NCI-H2107 treated with DMSO at 0.1 percent for 48 hours (cell line): ENCODE measurements at regions not wholly inside any gene's neighbourhood (a gene's known extent, or its start where the extent isn't known, plus 50 kb on each side); places are given as distances from the start of the nearest gene placed in this dataset.

Source experiments
- DNase-seq: peaks from one replicate; lab custom pipeline; 2025; ENCODE audit not compliant: unreplicated experiment; lab: John Stamatoyannopoulos, UW

GRCh38 chr14:53692451-53692850 lies 264.2 kb downstream of the BMP4 start:
- no peak for DNase-seq

- no peak for DNase-seq
These were observed 273.4 kb downstream of the BMP4 start for GRCh38 chr14:53683229-53683628.

GRCh38 chr14:53672526-53672925 lies 284.1 kb downstream of the BMP4 start:
- DNase-seq: no peak

DNA sequence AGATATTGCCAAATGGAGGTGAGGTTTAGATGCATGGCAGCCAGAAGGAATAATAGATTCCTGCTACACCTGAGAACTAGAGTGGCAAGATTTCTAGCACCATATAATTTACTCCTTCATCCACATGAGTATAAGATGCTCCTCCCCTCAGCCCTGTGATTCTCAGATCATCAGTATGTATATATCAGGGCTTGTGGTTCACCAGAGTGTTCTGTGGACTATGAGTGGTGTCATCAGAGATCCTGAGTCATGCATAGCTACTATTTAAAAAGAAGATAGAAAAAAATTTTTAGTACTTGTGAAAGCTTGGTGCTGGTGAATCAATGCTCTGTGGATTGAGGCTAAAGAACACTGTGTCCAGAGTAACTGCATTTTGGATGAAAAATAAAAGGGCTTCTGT lies 285.9 kb downstream of the BMP4 start:
- no peak for DNase-seq

DNA sequence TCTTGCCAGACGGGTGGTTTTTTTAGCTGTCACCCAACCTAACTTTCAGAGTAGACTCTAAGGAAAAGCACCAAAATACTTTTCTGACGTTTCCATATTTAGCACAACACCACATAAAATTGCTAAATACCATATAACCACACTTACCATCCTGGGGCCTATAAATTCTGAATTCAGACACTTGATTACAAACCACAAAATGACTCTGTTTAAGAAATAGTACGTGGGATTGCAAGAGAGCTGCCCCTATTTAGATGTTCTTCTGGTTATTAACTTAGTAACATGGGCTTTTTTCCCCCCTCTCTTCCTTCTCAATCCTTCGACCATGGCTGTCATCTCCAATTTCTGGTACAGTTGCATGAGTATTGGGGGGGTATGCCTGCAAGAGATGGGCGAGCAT lies 287.7 kb downstream of the BMP4 start:
- no peak for DNase-seq

- no peak for DNase-seq
These were observed 292.9 kb downstream of the BMP4 start for GRCh38 chr14:53663709-53664108.

- no peak for DNase-seq
These were observed 301.4 kb downstream of the BMP4 start for GRCh38 chr14:53655080-53655785.

DNA sequence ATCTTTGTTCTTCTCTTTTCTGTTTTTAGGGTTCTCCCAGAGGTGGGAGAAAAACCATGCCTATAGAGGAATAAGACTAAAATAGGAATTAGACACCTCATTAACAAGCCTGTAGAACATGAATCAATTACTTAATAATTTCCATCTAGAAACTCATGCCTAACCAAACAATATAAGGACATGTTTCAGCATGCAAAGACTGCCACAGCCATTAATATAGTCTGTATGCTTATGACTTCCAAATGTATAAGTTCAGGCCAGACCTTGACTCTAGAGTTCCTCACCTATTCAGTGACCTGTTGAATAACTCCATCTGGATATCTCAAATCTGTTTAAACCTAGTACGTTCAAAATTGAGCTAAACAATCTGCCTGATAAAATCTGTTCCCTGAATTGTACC lies 304.6 kb downstream of the BMP4 start:
- DNase-seq: no peak

GRCh38 chr14:53651096-53651740 lies 305.4 kb downstream of the BMP4 start:
- DNase-seq: no peak

GRCh38 chr14:53646925-53647324 lies 309.7 kb downstream of the BMP4 start:
- no peak for DNase-seq

DNA sequence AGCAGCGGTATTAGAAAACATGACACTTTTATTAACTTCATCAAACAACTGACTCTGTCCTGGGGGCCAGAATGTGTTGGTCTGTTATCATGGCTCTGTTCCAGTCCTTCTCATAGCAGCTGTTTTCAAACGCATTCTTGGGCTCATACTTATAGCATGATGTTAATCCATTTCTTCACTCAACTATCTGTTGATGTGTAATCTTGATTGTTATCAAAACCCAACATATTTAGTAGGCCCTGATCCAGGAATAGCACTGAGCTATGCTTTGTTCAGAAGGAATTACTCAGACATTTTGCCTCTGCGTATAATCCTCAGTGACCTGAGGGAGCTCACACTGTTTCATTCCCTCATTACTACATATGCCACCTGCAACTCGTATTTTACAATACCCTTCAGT lies 315.9 kb downstream of the BMP4 start:
- DNase-seq: no peak

DNA sequence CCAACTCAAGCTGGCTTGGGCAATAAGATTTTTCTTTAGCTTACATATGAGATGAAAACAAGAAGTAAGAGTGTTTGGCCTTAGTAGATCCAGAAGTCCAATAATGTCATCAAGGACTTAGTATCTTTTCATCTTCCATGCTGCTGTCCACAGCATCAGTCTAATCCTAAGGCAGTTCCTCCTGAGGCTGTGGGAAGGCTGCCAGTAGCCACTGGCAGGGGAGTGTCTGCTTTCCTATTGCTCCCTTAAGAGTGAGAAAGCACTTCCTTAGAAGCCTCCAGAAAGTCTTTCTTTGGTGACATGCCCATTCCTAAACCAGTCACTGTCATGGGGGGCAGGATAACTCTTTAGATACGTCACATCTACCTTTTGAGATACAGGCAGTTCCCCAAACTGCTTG lies 317.7 kb downstream of the BMP4 start:
- no peak for DNase-seq

DNA sequence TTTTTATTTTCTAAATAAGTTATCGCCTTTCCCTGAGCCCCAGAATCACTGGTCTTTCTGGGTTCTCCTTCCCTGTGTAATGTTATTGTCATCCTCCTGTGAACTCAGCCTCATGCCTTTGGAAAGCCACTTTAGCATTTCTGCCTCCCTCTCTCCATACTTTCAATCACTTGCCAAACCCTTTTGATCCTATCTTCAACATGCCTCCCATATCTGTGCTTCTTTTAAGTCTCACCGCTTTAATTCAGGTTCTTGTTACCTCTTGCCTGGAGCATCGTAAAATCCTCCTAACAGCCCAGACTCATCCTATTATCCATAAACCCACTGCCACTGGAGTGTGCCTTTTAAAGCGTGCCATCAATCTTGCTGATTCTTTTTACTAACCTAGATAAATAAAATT lies 321.8 kb downstream of the BMP4 start:
- DNase-seq: no peak

GRCh38 chr14:53630336-53630735 lies 326.3 kb downstream of the BMP4 start:
- peak; percentile 36 for DNase-seq

DNA sequence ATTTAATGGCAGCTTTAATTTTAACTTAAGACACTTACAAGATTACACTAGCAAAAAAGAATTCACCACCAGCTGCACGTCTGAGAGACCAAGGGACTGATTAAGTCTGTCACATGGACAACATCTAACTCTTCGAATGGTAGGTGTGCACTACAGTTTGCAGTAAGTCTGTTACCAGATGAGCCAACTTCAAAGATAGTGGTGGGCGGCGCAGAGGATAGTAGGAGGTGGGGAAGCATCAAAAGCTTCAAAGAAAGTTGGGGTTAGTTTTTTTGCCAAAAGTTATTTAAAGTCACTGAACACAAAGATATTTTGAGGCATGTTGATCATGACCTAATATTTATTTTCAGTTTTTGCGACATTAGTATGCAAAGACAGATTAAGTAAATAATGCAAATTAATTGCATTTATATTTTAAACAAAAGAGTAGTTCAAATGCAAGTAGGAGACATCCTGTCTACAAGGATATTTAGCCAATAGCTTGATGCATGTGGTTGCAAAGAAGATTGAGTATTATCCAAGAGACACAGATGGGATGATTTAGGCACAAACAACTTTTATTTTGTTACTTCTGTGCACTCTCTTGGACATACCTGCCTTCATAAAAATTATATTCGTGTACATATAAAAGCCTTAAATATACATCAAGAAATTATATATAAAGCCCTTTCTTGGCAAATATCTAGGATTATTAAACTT lies 327.7 kb downstream of the BMP4 start:
- DNase-seq: no peak

DNA sequence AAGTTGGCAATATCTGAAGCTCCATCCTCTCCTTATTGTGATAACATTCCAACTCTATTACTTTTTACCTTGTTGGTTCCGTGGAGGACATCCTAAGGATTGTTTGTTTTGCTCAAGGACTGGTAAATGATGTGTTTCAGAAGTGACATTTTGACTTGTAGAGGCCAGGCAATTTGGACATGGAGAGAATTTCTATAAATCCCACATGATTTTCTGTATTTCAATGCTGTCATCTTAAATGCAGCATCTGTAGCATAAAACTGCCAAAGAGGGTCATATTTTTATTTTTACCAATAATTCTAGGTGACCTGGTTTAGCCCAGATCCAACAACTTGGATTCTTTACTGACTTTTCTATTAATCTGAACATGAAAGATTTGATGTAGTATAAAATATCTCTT lies 328.4 kb downstream of the BMP4 start:
- DNase-seq: no peak

- DNase-seq: no peak
These were observed 329.9 kb downstream of the BMP4 start for GRCh38 chr14:53626761-53627160.

- no peak for DNase-seq
These were observed 334.2 kb downstream of the BMP4 start for GRCh38 chr14:53622447-53622846.

GRCh38 chr14:53621921-53622320 lies 334.7 kb downstream of the BMP4 start:
- DNase-seq: no peak

DNA sequence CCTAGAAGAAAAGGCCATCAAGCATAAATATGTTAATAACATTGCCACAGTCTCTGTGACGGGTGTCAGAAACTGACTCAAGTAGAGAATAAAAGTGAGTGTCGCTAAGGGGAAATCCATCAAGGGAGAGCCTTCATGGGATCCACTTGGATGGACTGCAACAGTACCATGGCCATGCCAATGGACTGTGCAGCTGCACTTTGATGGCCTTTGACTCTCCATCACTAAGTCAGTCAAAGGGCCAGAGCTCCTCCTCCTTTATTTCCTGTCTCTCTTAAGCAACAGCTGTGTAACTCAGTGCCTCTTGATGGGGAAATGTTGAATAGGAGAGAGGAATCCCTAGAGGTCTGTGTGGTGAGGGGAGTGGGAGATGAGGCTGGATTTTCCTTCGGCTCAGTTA lies 335.2 kb downstream of the BMP4 start:
- DNase-seq: no peak

- DNase-seq: no peak
These were observed 335.7 kb downstream of the BMP4 start for GRCh38 chr14:53620890-53621289.

- DNase-seq: no peak
These were observed 336.3 kb downstream of the BMP4 start for GRCh38 chr14:53620317-53620716.
